Tibial nerve (tissue), 4 donors: ENCODE measurements at regions not wholly inside any gene's neighbourhood (a gene's known extent, or its start where the extent isn't known, plus 50 kb on each side); places are given as distances from the start of the nearest gene placed in this dataset.

Experiments used
- CTCF ChIP-seq, 5 experiments: fragments of 200-600 bp in 3 of 5; fragments of 450-650 bp in 2 of 5; sonication (generic) in 3 of 5; IDR thresholded peaks; one replicate each; pipeline ENCODE4 v1.5.1; 2016 to 2019; ENCODE audit warnings: antibody characterized with exemption in 5 of 5, mild to moderate bottlenecking in 3 of 5, moderate library complexity in 2 of 5
- EP300 ChIP-seq, 2 donors: sonication (generic); formaldehyde crosslinking; IDR thresholded peaks; one replicate each; pipeline ENCODE4 v1.6.1; 2017; ENCODE audit warnings: antibody characterized with exemption in 2 of 2, mild to moderate bottlenecking in 1 of 2
- POLR2A ChIP-seq, 2 donors: fragments of 450-650 bp; IDR thresholded peaks; one replicate each; pipeline ENCODE4 v1.6.1; 2017; ENCODE audit warnings: antibody characterized with exemption in 2 of 2, mild to moderate bottlenecking in 2 of 2, moderate library complexity in 2 of 2

- no peak for TF ChIP-seq POLR2A (IDR thresholded peaks at IDR 0.05)
- no peak for TF ChIP-seq CTCF (IDR thresholded peaks at IDR 0.05)
- no peak for TF ChIP-seq EP300 (IDR thresholded peaks at IDR 0.05)
Observed at GRCh38 chr17:6941989-6942388, 53.9 kb upstream of the ALOX12 start.
